CD4-positive, alpha-beta memory T cell (primary cell): ENCODE measurements at regions not wholly inside any gene's neighbourhood (a gene's known extent, or its start where the extent isn't known, plus 50 kb on each side); places are given as distances from the start of the nearest gene placed in this dataset.
"Not testable (repeated sequence)": the region's sequence is repeated elsewhere in the genome, so short reads cannot be mapped to it uniquely, and the experiment has no call there.

Source experiments
- CTCF ChIA-PET: fragments of 350-600 bp; sonication (Branson Sonifier 250); formaldehyde crosslinking; loops from one replicate; lab custom pipeline; 2021; ENCODE audit warnings: inconsistent platforms; ENCODE audit not compliant: partially characterized antibody; lab: Charles Lee
- POLR2A ChIA-PET: fragments of 350-600 bp; sonication (Branson Sonifier 250); formaldehyde crosslinking; loops from one replicate; lab custom pipeline; 2021; ENCODE audit not compliant: partially characterized antibody; lab: Charles Lee
- DNase-seq, 5 donors: peaks; one replicate each; pipeline versions ENCODE4 v3.0.0 to v3.0.0-alpha.2; 2020 to 2022; ENCODE audit warnings: mixed read lengths in 1 of 5
- H3K27ac ChIP-seq: one replicate; pipeline ENCODE4 v1.7.0; 2013; ENCODE audit warnings: low read depth, low read length
- H3K27me3 ChIP-seq: 2 replicates; pipeline ENCODE4 v1.7.0; 2013; ENCODE audit warnings: mild to moderate bottlenecking, low read length, moderate library complexity; ENCODE audit not compliant: insufficient read depth
- H3K36me3 ChIP-seq: 2 replicates; pipeline ENCODE4 v1.7.0; 2013; ENCODE audit warnings: mild to moderate bottlenecking, low read length, moderate library complexity; ENCODE audit not compliant: insufficient read depth
- H3K4me1 ChIP-seq: 2 replicates; pipeline ENCODE4 v1.7.0; 2013; ENCODE audit warnings: mild to moderate bottlenecking, low read length, moderate library complexity; ENCODE audit not compliant: insufficient read depth
- H3K4me3 ChIP-seq, 2 donors: one replicate each; pipeline ENCODE4 v1.7.0; 2013; ENCODE audit warnings: low read length in 2 of 2, mild to moderate bottlenecking in 1 of 2
- H3K9me3 ChIP-seq, 2 donors: one replicate each; pipeline ENCODE4 v1.7.0; 2013; ENCODE audit warnings: low read length in 2 of 2, control low read depth in 1 of 2; ENCODE audit not compliant: control insufficient read depth in 1 of 2
- H3K27ac Mint-ChIP-seq, 7 donors: one replicate each; pipeline ENCODE4 v1.8.0; 2020 to 2021; ENCODE audit warnings: mixed read lengths in 7 of 7, mild to moderate bottlenecking in 6 of 7, inconsistent platforms in 3 of 7, moderate library complexity in 3 of 7
- H3K27me3 Mint-ChIP-seq, 2 donors: one replicate each; pipeline ENCODE4 v1.8.0; 2020 to 2021; ENCODE audit warnings: mixed read lengths in 2 of 2
- H3K36me3 Mint-ChIP-seq, 2 donors: one replicate each; pipeline ENCODE4 v1.8.0; 2020 to 2021; ENCODE audit warnings: mixed read lengths in 2 of 2, inconsistent platforms in 1 of 2, mild to moderate bottlenecking in 1 of 2
- H3K4me1 Mint-ChIP-seq, 4 donors: one replicate each; pipeline ENCODE4 v1.8.0; 2020 to 2021; ENCODE audit warnings: mixed read lengths in 4 of 4, mild to moderate bottlenecking in 1 of 4
- H3K4me3 Mint-ChIP-seq, 8 donors: one replicate each; pipeline ENCODE4 v1.8.0; 2020 to 2021; ENCODE audit warnings: mixed read lengths in 8 of 8, mild to moderate bottlenecking in 7 of 8, moderate library complexity in 6 of 8, inconsistent platforms in 3 of 8
- H3K9me3 Mint-ChIP-seq, 8 donors: one replicate each; pipeline ENCODE4 v1.8.0; 2020 to 2021; ENCODE audit warnings: mixed read lengths in 8 of 8, mild to moderate bottlenecking in 5 of 8, inconsistent platforms in 3 of 8, moderate library complexity in 1 of 8
- intact Hi-C: fragments of 100-400 bp; cut with micrococcal nuclease; formaldehyde crosslinking; loops from one replicate; pipeline ENCODE4 v1.15.1; 2023

- H3K9me3 Mint-ChIP-seq = peaks cover 0 to 13% (median 3%) of the 10 kb centered on the region in 8 donors
- H3K27me3 ChIP-seq = no peaks in the 10 kb centered on the region
- no peaks in the 10 kb centered on the region for H3K4me1 ChIP-seq
- H3K4me3 ChIP-seq = no peak overlapping the region
- no peaks in the 10 kb centered on the region for H3K27me3 Mint-ChIP-seq
- H3K4me1 Mint-ChIP-seq = no peaks in the 10 kb centered on the region
- no peak overlapping the region for H3K27ac Mint-ChIP-seq
- no peaks in the 10 kb centered on the region for H3K36me3 Mint-ChIP-seq
- ChIA-PET CTCF (no interaction called here), POLR2A (no interaction called here)
- no peak for DNase-seq
- no peak overlapping the region for H3K27ac ChIP-seq
- no peaks in the 10 kb centered on the region for H3K36me3 ChIP-seq
- intact Hi-C loops = no loop called here
- no peaks in the 10 kb centered on the region for H3K9me3 ChIP-seq
- H3K4me3 Mint-ChIP-seq = no peak overlapping the region
Observed at GRCh38 chr7:84941936-84942335, 244.9 kb downstream of the SEMA3D start.

GRCh38 chr7:84941291-84941690, 245.6 kb downstream of the SEMA3D start:
- POLR2A ChIA-PET = no interaction called here

GRCh38 chr7:84939888-84940287, 247.0 kb downstream of the SEMA3D start:
- H3K36me3 Mint-ChIP-seq = no peaks in the 10 kb centered on the region
- no peaks in the 10 kb centered on the region for H3K36me3 ChIP-seq
- H3K27me3 Mint-ChIP-seq = no peaks in the 10 kb centered on the region
- ChIA-PET POLR2A (no interaction called here), CTCF (no interaction called here)
- H3K9me3 Mint-ChIP-seq = peaks cover 0 to 9% (median 4%) of the 10 kb centered on the region in 8 donors
- H3K4me1 Mint-ChIP-seq = no peaks in the 10 kb centered on the region
- no peaks in the 10 kb centered on the region for H3K9me3 ChIP-seq
- no peak overlapping the region for H3K27ac Mint-ChIP-seq
- H3K27me3 ChIP-seq = no peaks in the 10 kb centered on the region
- no peak overlapping the region for H3K27ac ChIP-seq
- H3K4me1 ChIP-seq = no peaks in the 10 kb centered on the region
- no peak for DNase-seq
- no peak overlapping the region for H3K4me3 ChIP-seq
- no peak overlapping the region for H3K4me3 Mint-ChIP-seq
- intact Hi-C loops = no loop called here

More at GRCh38 chr7:84941291-84941690, 245.6 kb downstream of the SEMA3D start:
- no peak for DNase-seq
- Mint-ChIP-seq H3K4me1 (no peaks in the 10 kb centered on the region), H3K4me3 (no peak overlapping the region), H3K9me3 (peaks cover 0 to 13% (median 3%) of the 10 kb centered on the region in 8 donors), H3K36me3 (no peaks in the 10 kb centered on the region), H3K27me3 (no peaks in the 10 kb centered on the region), H3K27ac (no peak overlapping the region)
- CTCF ChIA-PET = no interaction called here
- Histone ChIP-seq H3K27ac (no peak overlapping the region), H3K4me3 (no peak overlapping the region), H3K9me3 (no peaks in the 10 kb centered on the region), H3K4me1 (no peaks in the 10 kb centered on the region), H3K36me3 (no peaks in the 10 kb centered on the region), H3K27me3 (no peaks in the 10 kb centered on the region)
- intact Hi-C loops = no loop called here

GRCh38 chr7:84939442-84939841, 247.4 kb downstream of the SEMA3D start:
- Mint-ChIP-seq H3K9me3 (peaks cover 0 to 9% (median 4%) of the 10 kb centered on the region in 8 donors), H3K27me3 (no peaks in the 10 kb centered on the region), H3K4me1 (no peaks in the 10 kb centered on the region), H3K27ac (no peak overlapping the region), H3K36me3 (no peaks in the 10 kb centered on the region), H3K4me3 (no peak overlapping the region)
- H3K36me3 ChIP-seq = no peaks in the 10 kb centered on the region
- no peak overlapping the region for H3K4me3 ChIP-seq
- no peak for DNase-seq
- intact Hi-C loops = no loop called here
- CTCF ChIA-PET = no interaction called here
- H3K4me1 ChIP-seq = no peaks in the 10 kb centered on the region
- H3K27ac ChIP-seq = no peak overlapping the region
- POLR2A ChIA-PET = no interaction called here
- no peaks in the 10 kb centered on the region for H3K27me3 ChIP-seq
- H3K9me3 ChIP-seq = no peaks in the 10 kb centered on the region

- Histone ChIP-seq H3K36me3 (no peaks in the 10 kb centered on the region), H3K27ac (no peak overlapping the region), H3K27me3 (no peaks in the 10 kb centered on the region), H3K9me3 (no peaks in the 10 kb centered on the region), H3K4me1 (no peaks in the 10 kb centered on the region), H3K4me3 (no peak overlapping the region)
- Mint-ChIP-seq H3K9me3 (peaks cover 0 to 11% (median 7%) of the 10 kb centered on the region in 8 donors), H3K27ac (no peak overlapping the region), H3K4me3 (no peak overlapping the region), H3K27me3 (no peaks in the 10 kb centered on the region), H3K4me1 (no peaks in the 10 kb centered on the region), H3K36me3 (no peaks in the 10 kb centered on the region)
- CTCF ChIA-PET = no interaction called here
- intact Hi-C loops = no loop called here
- POLR2A ChIA-PET = no interaction called here
- no peak for DNase-seq
Observed at GRCh38 chr7:84924353-84924752, 262.5 kb downstream of the SEMA3D start.

- Histone ChIP-seq H3K9me3 (no peaks in the 10 kb centered on the region), H3K4me1 (no peaks in the 10 kb centered on the region), H3K27me3 (no peaks in the 10 kb centered on the region), H3K27ac (no peak overlapping the region), H3K4me3 (no peak overlapping the region), H3K36me3 (no peaks in the 10 kb centered on the region)
- no peaks in the 10 kb centered on the region for H3K4me1 Mint-ChIP-seq
- H3K27me3 Mint-ChIP-seq = no peaks in the 10 kb centered on the region
- CTCF ChIA-PET = no interaction called here
- no peak for DNase-seq
- no peak overlapping the region for H3K27ac Mint-ChIP-seq
- H3K9me3 Mint-ChIP-seq = peaks cover 0 to 14% (median 11%) of the 10 kb centered on the region in 8 donors
- no peaks in the 10 kb centered on the region for H3K36me3 Mint-ChIP-seq
- H3K4me3 Mint-ChIP-seq = no peak overlapping the region
- intact Hi-C loops = no loop called here
- POLR2A ChIA-PET = no interaction called here
Observed at GRCh38 chr7:84923348-84923747, 263.5 kb downstream of the SEMA3D start.

- intact Hi-C loops = no loop called here
- POLR2A ChIA-PET = no interaction called here
- no peaks in the 10 kb centered on the region for H3K9me3 ChIP-seq
Observed at GRCh38 chr7:84921154-84921553, 265.7 kb downstream of the SEMA3D start.

GRCh38 chr7:84916973-84917372, 269.9 kb downstream of the SEMA3D start:
- CTCF ChIA-PET = not testable (repeated sequence)

More at GRCh38 chr7:84921154-84921553, 265.7 kb downstream of the SEMA3D start:
- H3K27me3 ChIP-seq = no peaks in the 10 kb centered on the region
- H3K27ac ChIP-seq = no peak overlapping the region
- Mint-ChIP-seq H3K27ac (no peak overlapping the region), H3K36me3 (no peaks in the 10 kb centered on the region), H3K27me3 (no peaks in the 10 kb centered on the region), H3K4me3 (no peak overlapping the region), H3K9me3 (peaks cover 0 to 15% (median 14%) of the 10 kb centered on the region in 8 donors), H3K4me1 (no peaks in the 10 kb centered on the region)
- DNase-seq = no peak
- H3K36me3 ChIP-seq = no peaks in the 10 kb centered on the region
- CTCF ChIA-PET = no interaction called here
- H3K4me3 ChIP-seq = no peak overlapping the region
- no peaks in the 10 kb centered on the region for H3K4me1 ChIP-seq

More at GRCh38 chr7:84916973-84917372, 269.9 kb downstream of the SEMA3D start:
- H3K4me1 Mint-ChIP-seq, POLR2A ChIA-PET, H3K4me3 Mint-ChIP-seq, H3K9me3 ChIP-seq, H3K36me3 ChIP-seq, H3K4me1 ChIP-seq, H3K4me3 ChIP-seq, DNase-seq, H3K27me3 ChIP-seq, H3K27ac ChIP-seq, H3K27ac Mint-ChIP-seq, intact Hi-C loops, H3K27me3 Mint-ChIP-seq, H3K36me3 Mint-ChIP-seq: not testable (repeated sequence)
- peaks cover 0 to 17% (median 14%) of the 10 kb centered on the region in 8 donors for H3K9me3 Mint-ChIP-seq
